ENCODE measurements at regions not wholly inside any gene's neighbourhood (a gene's known extent, or its start where the extent isn't known, plus 50 kb on each side); places are given as distances from the start of the nearest gene placed in this dataset.

- H3K27me3 ChIP-seq (ENCODE audit: control insufficient read depth in 1 of 2, insufficient read depth in 2 of 2, low read length in 2 of 2): no peaks in the 10 kb centered on the region
- no peak overlapping the region for H3K27ac ChIP-seq (ENCODE audit: low read depth, low read length)
- no peak overlapping the region for H3K9ac ChIP-seq (ENCODE audit: low read length)
- no peaks in the 10 kb centered on the region for H3K4me1 ChIP-seq (ENCODE audit: insufficient read depth, low read length)
- no peaks in the 10 kb centered on the region for H3K36me3 ChIP-seq (ENCODE audit: insufficient read depth, low read length)
- no peak overlapping the region for H3K4me3 ChIP-seq (ENCODE audit: low read depth in 1 of 2, low read length in 2 of 2)
- H3K9me3 ChIP-seq (ENCODE audit: low read length): no peaks in the 10 kb centered on the region
Measured at GRCh38 chr9:78463750-78464149, 166.8 kb downstream of the PSAT1 start.

GRCh38 chr9:78468231-78468630, 171.3 kb downstream of the PSAT1 start:
- no peaks in the 10 kb centered on the region for H3K27me3 ChIP-seq (ENCODE audit: control insufficient read depth in 1 of 2, insufficient read depth in 2 of 2, low read length in 2 of 2)
- H3K9ac ChIP-seq (ENCODE audit: low read length): no peak overlapping the region
- no peaks in the 10 kb centered on the region for H3K4me1 ChIP-seq (ENCODE audit: insufficient read depth, low read length)
- H3K27ac ChIP-seq (ENCODE audit: low read depth, low read length): no peak overlapping the region
- no peaks in the 10 kb centered on the region for H3K9me3 ChIP-seq (ENCODE audit: low read length)
- H3K4me3 ChIP-seq (ENCODE audit: low read depth in 1 of 2, low read length in 2 of 2): no peak overlapping the region
- H3K36me3 ChIP-seq (ENCODE audit: insufficient read depth, low read length): no peaks in the 10 kb centered on the region

- no peaks in the 10 kb centered on the region for H3K36me3 ChIP-seq (ENCODE audit: insufficient read depth, low read length)
- H3K27ac ChIP-seq (ENCODE audit: low read depth, low read length): no peak overlapping the region
- no peaks in the 10 kb centered on the region for H3K4me1 ChIP-seq (ENCODE audit: insufficient read depth, low read length)
- no peak overlapping the region for H3K9ac ChIP-seq (ENCODE audit: low read length)
- H3K9me3 ChIP-seq (ENCODE audit: low read length): no peaks in the 10 kb centered on the region
- no peaks in the 10 kb centered on the region for H3K27me3 ChIP-seq (ENCODE audit: control insufficient read depth in 1 of 2, insufficient read depth in 2 of 2, low read length in 2 of 2)
- no peak overlapping the region for H3K4me3 ChIP-seq (ENCODE audit: low read depth in 1 of 2, low read length in 2 of 2)
Measured at GRCh38 chr9:78468974-78469576, 172.2 kb downstream of the PSAT1 start.

- Histone ChIP-seq H3K36me3 (ENCODE audit: insufficient read depth, low read length) (no peaks in the 10 kb centered on the region), H3K9ac (ENCODE audit: low read length) (no peak overlapping the region), H3K4me3 (ENCODE audit: low read depth in 1 of 2, low read length in 2 of 2) (no peak overlapping the region), H3K27ac (ENCODE audit: low read depth, low read length) (no peak overlapping the region), H3K27me3 (ENCODE audit: control insufficient read depth in 1 of 2, insufficient read depth in 2 of 2, low read length in 2 of 2) (no peaks in the 10 kb centered on the region), H3K4me1 (ENCODE audit: insufficient read depth, low read length) (no peaks in the 10 kb centered on the region), H3K9me3 (ENCODE audit: low read length) (no peaks in the 10 kb centered on the region)
Measured at GRCh38 chr9:78470216-78470615, 173.3 kb downstream of the PSAT1 start.

GRCh38 chr9:78470741-78471140, 173.8 kb downstream of the PSAT1 start:
- Histone ChIP-seq H3K27me3 (ENCODE audit: control insufficient read depth in 1 of 2, insufficient read depth in 2 of 2, low read length in 2 of 2) (no peaks in the 10 kb centered on the region), H3K9ac (ENCODE audit: low read length) (no peak overlapping the region), H3K36me3 (ENCODE audit: insufficient read depth, low read length) (no peaks in the 10 kb centered on the region), H3K4me3 (ENCODE audit: low read depth in 1 of 2, low read length in 2 of 2) (no peak overlapping the region), H3K4me1 (ENCODE audit: insufficient read depth, low read length) (no peaks in the 10 kb centered on the region), H3K27ac (ENCODE audit: low read depth, low read length) (no peak overlapping the region), H3K9me3 (ENCODE audit: low read length) (no peaks in the 10 kb centered on the region)

- no peaks in the 10 kb centered on the region for H3K9me3 ChIP-seq (ENCODE audit: low read length)
- H3K27ac ChIP-seq (ENCODE audit: low read depth, low read length): no peak overlapping the region
- H3K27me3 ChIP-seq (ENCODE audit: control insufficient read depth in 1 of 2, insufficient read depth in 2 of 2, low read length in 2 of 2): no peaks in the 10 kb centered on the region
Measured at GRCh38 chr9:78472111-78472510, 175.2 kb downstream of the PSAT1 start.

GRCh38 chr9:78479441-78479840, 182.5 kb downstream of the PSAT1 start:
- H3K9ac ChIP-seq (ENCODE audit: low read length): no peak overlapping the region
- no peaks in the 10 kb centered on the region for H3K9me3 ChIP-seq (ENCODE audit: low read length)
- no peaks in the 10 kb centered on the region for H3K36me3 ChIP-seq (ENCODE audit: insufficient read depth, low read length)
- H3K4me1 ChIP-seq (ENCODE audit: insufficient read depth, low read length): no peaks in the 10 kb centered on the region
- H3K27me3 ChIP-seq (ENCODE audit: control insufficient read depth in 1 of 2, insufficient read depth in 2 of 2, low read length in 2 of 2): no peaks in the 10 kb centered on the region
- H3K4me3 ChIP-seq (ENCODE audit: low read depth in 1 of 2, low read length in 2 of 2): no peak overlapping the region
- H3K27ac ChIP-seq (ENCODE audit: low read depth, low read length): no peak overlapping the region

More at GRCh38 chr9:78472111-78472510, 175.2 kb downstream of the PSAT1 start:
- Histone ChIP-seq H3K9ac (ENCODE audit: low read length) (no peak overlapping the region), H3K4me3 (ENCODE audit: low read depth in 1 of 2, low read length in 2 of 2) (no peak overlapping the region), H3K4me1 (ENCODE audit: insufficient read depth, low read length) (no peaks in the 10 kb centered on the region), H3K36me3 (ENCODE audit: insufficient read depth, low read length) (no peaks in the 10 kb centered on the region)

- H3K9ac ChIP-seq (ENCODE audit: low read length): no peak overlapping the region
- H3K27me3 ChIP-seq (ENCODE audit: control insufficient read depth in 1 of 2, insufficient read depth in 2 of 2, low read length in 2 of 2): no peaks in the 10 kb centered on the region
- no peak overlapping the region for H3K27ac ChIP-seq (ENCODE audit: low read depth, low read length)
- H3K36me3 ChIP-seq (ENCODE audit: insufficient read depth, low read length): no peaks in the 10 kb centered on the region
- no peaks in the 10 kb centered on the region for H3K4me1 ChIP-seq (ENCODE audit: insufficient read depth, low read length)
- H3K4me3 ChIP-seq (ENCODE audit: low read depth in 1 of 2, low read length in 2 of 2): no peak overlapping the region
- H3K9me3 ChIP-seq (ENCODE audit: low read length): no peaks in the 10 kb centered on the region
Measured at GRCh38 chr9:78486661-78487060, 189.7 kb downstream of the PSAT1 start.

- H3K4me1 ChIP-seq (ENCODE audit: insufficient read depth, low read length): no peaks in the 10 kb centered on the region
- no peaks in the 10 kb centered on the region for H3K27me3 ChIP-seq (ENCODE audit: control insufficient read depth in 1 of 2, insufficient read depth in 2 of 2, low read length in 2 of 2)
- H3K9me3 ChIP-seq (ENCODE audit: low read length): no peaks in the 10 kb centered on the region
- H3K4me3 ChIP-seq (ENCODE audit: low read depth in 1 of 2, low read length in 2 of 2): no peak overlapping the region
- H3K27ac ChIP-seq (ENCODE audit: low read depth, low read length): no peak overlapping the region
- no peaks in the 10 kb centered on the region for H3K36me3 ChIP-seq (ENCODE audit: insufficient read depth, low read length)
- H3K9ac ChIP-seq (ENCODE audit: low read length): no peak overlapping the region
Measured at GRCh38 chr9:78490231-78490630, 193.3 kb downstream of the PSAT1 start.

- Histone ChIP-seq H3K9ac (ENCODE audit: low read length) (no peak overlapping the region), H3K9me3 (ENCODE audit: low read length) (no peaks in the 10 kb centered on the region), H3K4me1 (ENCODE audit: insufficient read depth, low read length) (no peaks in the 10 kb centered on the region)
Measured at GRCh38 chr9:78491402-78491801, 194.5 kb downstream of the PSAT1 start.

GRCh38 chr9:78493166-78493742, 196.3 kb downstream of the PSAT1 start:
- Histone ChIP-seq H3K27ac (ENCODE audit: low read depth, low read length) (no peak overlapping the region), H3K9ac (ENCODE audit: low read length) (no peak overlapping the region), H3K4me3 (ENCODE audit: low read depth in 1 of 2, low read length in 2 of 2) (no peak overlapping the region), H3K9me3 (ENCODE audit: low read length) (no peaks in the 10 kb centered on the region), H3K36me3 (ENCODE audit: insufficient read depth, low read length) (no peaks in the 10 kb centered on the region), H3K4me1 (ENCODE audit: insufficient read depth, low read length) (no peaks in the 10 kb centered on the region), H3K27me3 (ENCODE audit: control insufficient read depth in 1 of 2, insufficient read depth in 2 of 2, low read length in 2 of 2) (no peaks in the 10 kb centered on the region)

More at GRCh38 chr9:78491402-78491801, 194.5 kb downstream of the PSAT1 start:
- Histone ChIP-seq H3K4me3 (ENCODE audit: low read depth in 1 of 2, low read length in 2 of 2) (no peak overlapping the region), H3K27ac (ENCODE audit: low read depth, low read length) (no peak overlapping the region), H3K36me3 (ENCODE audit: insufficient read depth, low read length) (no peaks in the 10 kb centered on the region), H3K27me3 (ENCODE audit: control insufficient read depth in 1 of 2, insufficient read depth in 2 of 2, low read length in 2 of 2) (no peaks in the 10 kb centered on the region)

GRCh38 chr9:78502566-78502965, 205.6 kb downstream of the PSAT1 start:
- H3K4me3 ChIP-seq (ENCODE audit: low read depth in 1 of 2, low read length in 2 of 2): no peak overlapping the region

More at GRCh38 chr9:78502566-78502965, 205.6 kb downstream of the PSAT1 start:
- Histone ChIP-seq H3K36me3 (ENCODE audit: insufficient read depth, low read length) (no peaks in the 10 kb centered on the region), H3K27me3 (ENCODE audit: control insufficient read depth in 1 of 2, insufficient read depth in 2 of 2, low read length in 2 of 2) (no peaks in the 10 kb centered on the region), H3K9me3 (ENCODE audit: low read length) (no peaks in the 10 kb centered on the region), H3K27ac (ENCODE audit: low read depth, low read length) (no peak overlapping the region), H3K4me1 (ENCODE audit: insufficient read depth, low read length) (no peaks in the 10 kb centered on the region), H3K9ac (ENCODE audit: low read length) (no peak overlapping the region)
